ENCODE measurements at regions not wholly inside any gene's neighbourhood (a gene's known extent, or its start where the extent isn't known, plus 50 kb on each side); places are given as distances from the start of the nearest gene placed in this dataset.

GRCh38 chr16:73129455-73129854, 81.5 kb upstream of the ZFHX3 start:
- no peak for TF ChIP-seq CTCF (IDR thresholded peaks at IDR 0.05 in 2 of 3, conservative IDR thresholded peaks at IDR 0.05 in 1 of 3; ENCODE audit: borderline replicate concordance in 1 of 3, insufficient read depth in 1 of 3, low read depth in 2 of 3, low read length in 2 of 3)
- TF ChIP-seq POLR2AphosphoS5 (IDR thresholded peaks at IDR 0.05; ENCODE audit: low read depth, low read length) = no peak
- no peak for TF ChIP-seq ZNF274 (IDR thresholded peaks at IDR 0.05; ENCODE audit: low read depth, low read length)
- no peak for TF ChIP-seq ELF1 (IDR thresholded peaks at IDR 0.05; ENCODE audit: borderline replicate concordance, low read depth)
- TF ChIP-seq POLR2A (IDR thresholded peaks at IDR 0.05; ENCODE audit: borderline replicate concordance, extremely low read depth, insufficient read depth, insufficient read length) = no peak
